ENCODE measurements at regions not wholly inside any gene's neighbourhood (a gene's known extent, or its start where the extent isn't known, plus 50 kb on each side); places are given as distances from the start of the nearest gene placed in this dataset.

- no peak for TF ChIP-seq CTCF (IDR thresholded peaks at IDR 0.05; ENCODE audit: insufficient read depth, low read length)
- TF ChIP-seq POLR2AphosphoS5 (IDR thresholded peaks at IDR 0.05; ENCODE audit: low read depth) = no peak
These were observed 153.9 kb downstream of the PRELID2 start for GRCh38 chr5:145681216-145681615.
